IMR-90 (cell line): ENCODE measurements at regions not wholly inside any gene's neighbourhood (a gene's known extent, or its start where the extent isn't known, plus 50 kb on each side); places are given as distances from the start of the nearest gene placed in this dataset.

ENCODE experiments used
- ATAC-seq: fragments of 200-7000 bp; cut with Tn5 transposase; 2 replicates; pipeline ENCODE4 v1.9.1; 2020; ENCODE audit warnings: low read depth, mild to moderate bottlenecking, moderate library complexity
- BruUV-seq: library from RNA; stranded (reverse); fragments of 400-500 nt; replicated peaks from 2 replicates; lab custom pipeline; 2021; lab: Mats Ljungman, UMichigan
- CTCF ChIA-PET: fragments of 300-600 bp; formaldehyde crosslinking; extraction: SDS; loops from one replicate; lab custom pipeline; 2021; ENCODE audit warnings: antibody characterized with exemption; lab: Yijun Ruan, JAX
- POLR2A ChIA-PET: fragments of 300-600 bp; sonication (Branson Sonifier 250); formaldehyde crosslinking; loops from one replicate; lab custom pipeline; 2022; ENCODE audit warnings: antibody characterized with exemption; ENCODE audit not compliant: unreplicated experiment; lab: Charles Lee
- DNase-seq: peaks from one replicate; pipeline ENCODE4 v3.0.0; 2013
- H2AFZ ChIP-seq: replicated peaks from 2 replicates; pipeline ENCODE3; 2013; ENCODE audit warnings: low read length, mild to moderate bottlenecking; ENCODE audit not compliant: poor library complexity
- H2AK5ac ChIP-seq: 2 replicates; pipeline ENCODE4 v1.6.1; 2013; ENCODE audit warnings: low read depth, low read length, inconsistent platforms
- H2AK9ac ChIP-seq: replicated peaks from 2 replicates; pipeline ENCODE3; 2013; ENCODE audit warnings: mild to moderate bottlenecking, low read depth, low read length, moderate library complexity; ENCODE audit not compliant: poor library complexity
- H2BK120ac ChIP-seq: 2 replicates; pipeline ENCODE4 v1.6.1; 2013; ENCODE audit warnings: low read depth, low read length, inconsistent platforms
- H2BK15ac ChIP-seq: 3 replicates; pipeline ENCODE4 v1.6.1; 2013; ENCODE audit warnings: low read depth, low read length, inconsistent platforms
- H2BK20ac ChIP-seq: 2 replicates; pipeline ENCODE4 v1.6.1; 2013; ENCODE audit warnings: low read depth, mild to moderate bottlenecking, inconsistent platforms, low read length, moderate library complexity
- H2BK5ac ChIP-seq: 2 replicates; pipeline ENCODE4 v1.6.1; 2013; ENCODE audit warnings: mild to moderate bottlenecking, low read depth, low read length, inconsistent platforms; ENCODE audit not compliant: poor library complexity, severe bottlenecking
- H3K14ac ChIP-seq: replicated peaks from 2 replicates; pipeline ENCODE4 v1.6.1; 2013; ENCODE audit warnings: low read depth, low read length, inconsistent platforms
- H3K18ac ChIP-seq: 2 replicates; pipeline ENCODE4 v1.6.1; 2013; ENCODE audit warnings: low read depth, low read length, control low read depth
- H3K23ac ChIP-seq: 2 replicates; pipeline ENCODE4 v1.6.1; 2013; ENCODE audit warnings: low read depth, low read length, inconsistent platforms
- H3K27ac ChIP-seq: 2 replicates; pipeline ENCODE4 v1.5.1; 2013; ENCODE audit warnings: mild to moderate bottlenecking, control low read depth, low read length; ENCODE audit not compliant: insufficient read depth
- H3K27me3 ChIP-seq: 2 replicates; pipeline ENCODE4 v1.6.1; 2013; ENCODE audit warnings: low read length; ENCODE audit not compliant: control insufficient read depth, insufficient read depth
- H3K36me3 ChIP-seq: 2 replicates; pipeline ENCODE4 v1.6.1; 2013; ENCODE audit warnings: low read length, mixed read lengths; ENCODE audit not compliant: control insufficient read depth, insufficient read depth
- H3K4ac ChIP-seq: 2 replicates; pipeline ENCODE4 v1.6.1; 2013; ENCODE audit warnings: low read depth, low read length, inconsistent platforms
- H3K4me1 ChIP-seq: 2 replicates; pipeline ENCODE4 v1.6.1; 2013; ENCODE audit warnings: low read length, mixed read lengths; ENCODE audit not compliant: control insufficient read depth, insufficient read depth
- H3K4me2 ChIP-seq: 2 replicates; pipeline ENCODE4 v1.6.1; 2013; ENCODE audit warnings: low read depth, mild to moderate bottlenecking, control low read depth, low read length, moderate library complexity
- H3K4me3 ChIP-seq: 2 replicates; pipeline ENCODE4 v1.5.1; 2013; ENCODE audit warnings: low read depth, mild to moderate bottlenecking, control low read depth, low read length, moderate library complexity; ENCODE audit not compliant: insufficient read depth
- H3K56ac ChIP-seq: 2 replicates; pipeline ENCODE4 v1.6.1; 2013; ENCODE audit warnings: low read length, inconsistent platforms; ENCODE audit not compliant: insufficient read depth; ENCODE audit errors: extremely low read depth
- H3K79me1 ChIP-seq, 2 experiments: 2 replicates each; pipeline ENCODE4 v1.6.1; 2013; ENCODE audit warnings: low read length in 2 of 2, inconsistent platforms in 1 of 2, low read depth in 1 of 2
- H3K9ac ChIP-seq: 2 replicates; pipeline ENCODE4 v1.6.1; 2013; ENCODE audit warnings: low read depth, low read length, control low read depth
- H3K9me1 ChIP-seq: 2 replicates; pipeline ENCODE4 v1.6.1; 2013; ENCODE audit warnings: low read length, inconsistent platforms; ENCODE audit not compliant: insufficient read depth
- H3K9me3 ChIP-seq: 2 replicates; pipeline ENCODE4 v1.6.1; 2013; ENCODE audit warnings: low read length; ENCODE audit not compliant: control insufficient read depth, insufficient read depth
- H4K20me1 ChIP-seq: 2 replicates; pipeline ENCODE4 v1.6.1; 2013; ENCODE audit warnings: low read length, inconsistent platforms; ENCODE audit not compliant: insufficient read depth
- H4K5ac ChIP-seq: 2 replicates; pipeline ENCODE4 v1.6.1; 2013; ENCODE audit warnings: mild to moderate bottlenecking, low read depth, low read length, control low read depth
- H4K8ac ChIP-seq, 2 experiments: 2 replicates each; pipeline ENCODE4 v1.6.1; 2013; ENCODE audit warnings: low read depth in 2 of 2, low read length in 2 of 2, control low read depth in 1 of 2, inconsistent platforms in 1 of 2
- H4K91ac ChIP-seq: 2 replicates; pipeline ENCODE4 v1.6.1; 2013; ENCODE audit warnings: low read depth, low read length, inconsistent platforms; ENCODE audit not compliant: insufficient read depth
- BHLHE40 ChIP-seq: fragments of 150-350 bp; IDR thresholded peaks from 2 replicates; pipeline ENCODE4 v1.6.1; 2016; ENCODE audit warnings: mild to moderate bottlenecking, low read depth, low read length
- CEBPB ChIP-seq: IDR thresholded peaks from 2 replicates; pipeline ENCODE4 v1.6.1; 2012; ENCODE audit warnings: low read depth, low read length, improper control_type of control experiment
- CHD1 ChIP-seq: IDR thresholded peaks from 2 replicates; pipeline ENCODE4 v1.6.1; 2012; ENCODE audit warnings: low read depth, low read length, improper control_type of control experiment
- FOS ChIP-seq: fragments of 150-350 bp; IDR thresholded peaks from 2 replicates; pipeline ENCODE4 v1.6.1; 2016; ENCODE audit warnings: low read depth, low read length
- MAFK ChIP-seq: IDR thresholded peaks from 2 replicates; pipeline ENCODE4 v1.6.1; 2012; ENCODE audit warnings: low read depth, low read length, improper control_type of control experiment
- MAZ ChIP-seq: IDR thresholded peaks from 2 replicates; pipeline ENCODE4 v1.6.1; 2012; ENCODE audit warnings: low read depth, mild to moderate bottlenecking, low read length, improper control_type of control experiment, moderate library complexity, borderline replicate concordance
- MXI1 ChIP-seq: IDR thresholded peaks from 2 replicates; pipeline ENCODE4 v1.6.1; 2012; ENCODE audit warnings: low read depth, mild to moderate bottlenecking, low read length, moderate library complexity, borderline replicate concordance
- NFE2L2 ChIP-seq: fragments of 150-350 bp; IDR thresholded peaks from 2 replicates; pipeline ENCODE4 v1.6.1; 2016; ENCODE audit warnings: low read depth, mild to moderate bottlenecking, low read length
- POLR2A ChIP-seq: IDR thresholded peaks from 2 replicates; pipeline ENCODE4 v1.6.1; 2012; ENCODE audit warnings: mild to moderate bottlenecking, low read depth, low read length
- RAD21 ChIP-seq: IDR thresholded peaks from 2 replicates; pipeline ENCODE4 v1.6.1; 2012; ENCODE audit warnings: low read length, improper control_type of control experiment
- RCOR1 ChIP-seq: IDR thresholded peaks from 2 replicates; pipeline ENCODE4 v1.6.1; 2012; ENCODE audit warnings: mild to moderate bottlenecking, low read length, improper control_type of control experiment; ENCODE audit not compliant: insufficient replicate concordance
- RFX5 ChIP-seq: IDR thresholded peaks from 2 replicates; pipeline ENCODE4 v1.8.0; 2012; ENCODE audit warnings: low read depth, mild to moderate bottlenecking, low read length, moderate library complexity
- SMC3 ChIP-seq: fragments of 150-350 bp; IDR thresholded peaks from 2 replicates; pipeline ENCODE4 v1.6.1; 2016; ENCODE audit warnings: low read depth, mild to moderate bottlenecking, antibody characterized with exemption, low read length, moderate library complexity
- WGBS, 2 experiments: methylation state at CpG; one replicate each; pipeline versions ENCODE4 v1.1.5 to v1.1.7; 2013; ENCODE audit warnings: missing lambda C conversion rate in 2 of 2; ENCODE audit not compliant: insufficient read length in 1 of 2; ENCODE audit errors: extremely low coverage in 2 of 2; 5-methylcytosine and 5-hydroxymethylcytosine counted together
- dilution Hi-C: fragments of 300-500 bp; cut with HindIII; formaldehyde crosslinking; loops from one replicate; pipeline ENCODE4 v1.14.3; 2018; ENCODE audit warnings: low sequenced_read_pairs; ENCODE audit not compliant: unreplicated experiment
- in situ Hi-C: fragments of 300-500 bp; cut with MboI; formaldehyde crosslinking; loops from 3 replicates; pipeline ENCODE4 v1.14.3; 2019; ENCODE audit warnings: low sequenced_read_pairs, inconsistent platforms, mixed read lengths
- intact Hi-C: fragments of 100-400 bp; cut with micrococcal nuclease; formaldehyde crosslinking; loops from 2 replicates; pipeline ENCODE4 v1.10.0; 2022
- TF ChIP-seq, protein P1 (sequence below): fragments of 150-350 bp; IDR thresholded peaks from 2 replicates; pipeline ENCODE4 v1.6.1; 2016; ENCODE audit warnings: low read depth, mild to moderate bottlenecking, low read length, moderate library complexity, borderline replicate concordance
- TF ChIP-seq, protein P2 (sequence below): fragments of 150-350 bp; IDR thresholded peaks from 2 replicates; pipeline ENCODE4 v1.6.1; 2017; ENCODE audit warnings: mild to moderate bottlenecking, antibody characterized with exemption, low read length, low read depth
- TF ChIP-seq, protein P3 (sequence below): conservative IDR thresholded peaks from 2 replicates; pipeline ENCODE4 v1.5.1; 2012; ENCODE audit warnings: mild to moderate bottlenecking, low read depth, low read length, improper control_type of control experiment

DNA sequence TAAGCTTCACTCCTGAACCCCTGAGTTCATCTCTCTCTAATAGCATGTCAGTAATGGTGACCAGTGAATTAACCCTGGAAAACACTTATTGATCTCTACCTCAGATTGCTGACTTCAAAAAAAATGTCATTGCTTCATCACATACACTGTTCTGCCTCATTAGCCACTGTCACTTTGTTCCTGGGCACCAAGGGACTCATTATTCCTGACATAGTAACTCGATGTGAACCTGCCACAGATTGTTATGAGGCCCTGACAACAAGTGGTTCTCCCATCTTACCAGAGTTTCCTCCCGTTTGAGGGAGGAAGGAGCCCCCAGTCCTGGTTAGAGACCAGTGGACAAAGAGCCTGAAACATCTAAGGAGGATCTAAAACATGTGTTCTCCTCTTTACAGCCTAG lies 403.3 kb upstream of the SMIM21 start:
- no peaks in the 10 kb centered on the region for H3K79me1 ChIP-seq
- ATAC-seq (no peak), DNase-seq (no peak)
- H3K27ac ChIP-seq, result no peak overlapping the region
- H3K23ac ChIP-seq, result no peak overlapping the region
- no peak overlapping the region for H2AFZ ChIP-seq
- no peak overlapping the region for H4K91ac ChIP-seq
- no peak overlapping the region for H2BK20ac ChIP-seq
- dilution Hi-C loops, result no loop called here
- no peak overlapping the region for H3K14ac ChIP-seq
- BruUV-seq, result no TSS peak
- no peaks in the 10 kb centered on the region for H3K27me3 ChIP-seq
- no peak overlapping the region for H3K4ac ChIP-seq
- no peak overlapping the region for H4K5ac ChIP-seq
- no peak overlapping the region for H3K56ac ChIP-seq
- H2AK5ac ChIP-seq, result no peak overlapping the region
- H3K18ac ChIP-seq, result no peak overlapping the region
- no peak overlapping the region for H3K9ac ChIP-seq
- H3K9me3 ChIP-seq, result peaks cover 1% of the 10 kb centered on the region; the same call in 1 of the 2 replicates
- POLR2A ChIA-PET, result no interaction called here
- no peak overlapping the region for H2BK5ac ChIP-seq
- no peak for TF ChIP-seq MAFK
- TF ChIP-seq, protein P1, sequence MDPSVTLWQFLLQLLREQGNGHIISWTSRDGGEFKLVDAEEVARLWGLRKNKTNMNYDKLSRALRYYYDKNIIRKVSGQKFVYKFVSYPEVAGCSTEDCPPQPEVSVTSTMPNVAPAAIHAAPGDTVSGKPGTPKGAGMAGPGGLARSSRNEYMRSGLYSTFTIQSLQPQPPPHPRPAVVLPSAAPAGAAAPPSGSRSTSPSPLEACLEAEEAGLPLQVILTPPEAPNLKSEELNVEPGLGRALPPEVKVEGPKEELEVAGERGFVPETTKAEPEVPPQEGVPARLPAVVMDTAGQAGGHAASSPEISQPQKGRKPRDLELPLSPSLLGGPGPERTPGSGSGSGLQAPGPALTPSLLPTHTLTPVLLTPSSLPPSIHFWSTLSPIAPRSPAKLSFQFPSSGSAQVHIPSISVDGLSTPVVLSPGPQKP, result no peak
- no peak for TF ChIP-seq NFE2L2
- no peak for TF ChIP-seq FOS
- no peak for TF ChIP-seq MAZ
- TF ChIP-seq SMC3, result no peak
- TF ChIP-seq CHD1, result no peak
- no peak for TF ChIP-seq MXI1
- TF ChIP-seq, protein P2, sequence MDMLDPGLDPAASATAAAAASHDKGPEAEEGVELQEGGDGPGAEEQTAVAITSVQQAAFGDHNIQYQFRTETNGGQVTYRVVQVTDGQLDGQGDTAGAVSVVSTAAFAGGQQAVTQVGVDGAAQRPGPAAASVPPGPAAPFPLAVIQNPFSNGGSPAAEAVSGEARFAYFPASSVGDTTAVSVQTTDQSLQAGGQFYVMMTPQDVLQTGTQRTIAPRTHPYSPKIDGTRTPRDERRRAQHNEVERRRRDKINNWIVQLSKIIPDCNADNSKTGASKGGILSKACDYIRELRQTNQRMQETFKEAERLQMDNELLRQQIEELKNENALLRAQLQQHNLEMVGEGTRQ, result no peak
- TF ChIP-seq RCOR1, result no peak
- no peak for TF ChIP-seq POLR2A
- TF ChIP-seq, protein P3, sequence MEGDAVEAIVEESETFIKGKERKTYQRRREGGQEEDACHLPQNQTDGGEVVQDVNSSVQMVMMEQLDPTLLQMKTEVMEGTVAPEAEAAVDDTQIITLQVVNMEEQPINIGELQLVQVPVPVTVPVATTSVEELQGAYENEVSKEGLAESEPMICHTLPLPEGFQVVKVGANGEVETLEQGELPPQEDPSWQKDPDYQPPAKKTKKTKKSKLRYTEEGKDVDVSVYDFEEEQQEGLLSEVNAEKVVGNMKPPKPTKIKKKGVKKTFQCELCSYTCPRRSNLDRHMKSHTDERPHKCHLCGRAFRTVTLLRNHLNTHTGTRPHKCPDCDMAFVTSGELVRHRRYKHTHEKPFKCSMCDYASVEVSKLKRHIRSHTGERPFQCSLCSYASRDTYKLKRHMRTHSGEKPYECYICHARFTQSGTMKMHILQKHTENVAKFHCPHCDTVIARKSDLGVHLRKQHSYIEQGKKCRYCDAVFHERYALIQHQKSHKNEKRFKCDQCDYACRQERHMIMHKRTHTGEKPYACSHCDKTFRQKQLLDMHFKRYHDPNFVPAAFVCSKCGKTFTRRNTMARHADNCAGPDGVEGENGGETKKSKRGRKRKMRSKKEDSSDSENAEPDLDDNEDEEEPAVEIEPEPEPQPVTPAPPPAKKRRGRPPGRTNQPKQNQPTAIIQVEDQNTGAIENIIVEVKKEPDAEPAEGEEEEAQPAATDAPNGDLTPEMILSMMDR, result no peak
- TF ChIP-seq CEBPB, result no peak
- no peak for TF ChIP-seq RAD21
- TF ChIP-seq BHLHE40, result no peak
- no peak for TF ChIP-seq RFX5
- no peak overlapping the region for H3K4me3 ChIP-seq
- H2AK9ac ChIP-seq, result no peak overlapping the region
- H3K36me3 ChIP-seq, result no peaks in the 10 kb centered on the region
- CTCF ChIA-PET, result interaction anchor here (1.4 kb wide), 1 partner anchor 10 kb away, joined by 3 read pairs; no protein-coding TSS in a partner anchor
- no peak overlapping the region for H2BK120ac ChIP-seq
- no peak overlapping the region for H3K4me2 ChIP-seq
- no peak overlapping the region for H2BK15ac ChIP-seq
- H3K9me1 ChIP-seq, result no peaks in the 10 kb centered on the region
- H4K20me1 ChIP-seq, result no peaks in the 10 kb centered on the region
- H4K8ac ChIP-seq, result no peak overlapping the region
- intact Hi-C loops, result no loop called here
- no CpG with 5 or more reads among the region's 2 CpGs for WGBS, 2 experiments
- in situ Hi-C loops, result no loop called here
- no peaks in the 10 kb centered on the region for H3K4me1 ChIP-seq
